Uterus (tissue), 2 donors: ENCODE measurements at regions not wholly inside any gene's neighbourhood (a gene's known extent, or its start where the extent isn't known, plus 50 kb on each side); places are given as distances from the start of the nearest gene placed in this dataset.

Source experiments
- CTCF ChIP-seq, 4 experiments: fragments of 200-600 bp in 2 of 4; fragments of 450-650 bp in 2 of 4; sonication (generic) in 2 of 4; IDR thresholded peaks; one replicate each; pipeline ENCODE4 v1.5.1; 2016 to 2019; ENCODE audit warnings: antibody characterized with exemption in 4 of 4, mild to moderate bottlenecking in 2 of 4, moderate library complexity in 1 of 4
- POLR2A ChIP-seq, 2 donors: fragments of 450-650 bp; IDR thresholded peaks; one replicate each; pipeline ENCODE4 v1.6.1; 2016; ENCODE audit warnings: antibody characterized with exemption in 2 of 2, mild to moderate bottlenecking in 1 of 2, moderate library complexity in 1 of 2

DNA sequence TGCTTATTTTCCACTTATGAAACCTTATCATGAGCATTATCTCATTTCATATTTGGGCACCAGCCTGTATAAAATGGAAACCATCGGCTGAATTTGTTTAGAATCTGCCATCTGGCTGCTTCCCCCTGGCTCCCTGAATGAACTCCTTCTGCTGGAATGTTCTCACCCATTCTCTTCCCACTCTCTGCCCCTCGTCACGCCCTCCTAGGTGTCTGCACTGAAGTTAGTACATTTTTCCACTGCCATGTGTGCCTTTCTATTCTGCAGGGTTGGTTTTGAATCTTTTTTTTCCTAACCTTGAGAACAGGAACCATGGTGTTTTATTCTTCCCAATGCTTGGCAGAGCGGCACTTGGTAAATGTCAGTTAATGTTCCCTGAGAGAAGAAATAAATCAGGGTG lies 359.7 kb downstream of the MLLT3 start:
- TF ChIP-seq CTCF (IDR thresholded peaks at IDR 0.05), result no peak
- no peak for TF ChIP-seq POLR2A (IDR thresholded peaks at IDR 0.05)
